Posterior vena cava (tissue), 2 donors: ENCODE measurements at regions not wholly inside any gene's neighbourhood (a gene's known extent, or its start where the extent isn't known, plus 50 kb on each side); places are given as distances from the start of the nearest gene placed in this dataset.
"Not testable (repeated sequence)": the region's sequence is repeated elsewhere in the genome, so short reads cannot be mapped to it uniquely, and the experiment has no call there.

Source experiments
- DNase-seq: peaks from one replicate; pipeline ENCODE4 v3.0.0-alpha.2; 2020; ENCODE audit warnings: low spot score
- intact Hi-C, 2 donors: fragments of 100-400 bp; cut with DNase I; formaldehyde crosslinking; loops; one replicate each; pipeline versions ENCODE4 v1.14.1 to v1.14.2; 2022 to 2023
- donor health status: DM: yes; HTN: yes; CAD: no.
- donor health status: DM: yes; HTN: yes; CAD: no.

GRCh38 chr5:111995701-111996100, 238.7 kb upstream of the NREP start:
- intact Hi-C loops: no loop called here
- no peak for DNase-seq

GRCh38 chr5:111993242-111993641, 236.2 kb upstream of the NREP start:
- DNase-seq: no peak
- intact Hi-C loops: no loop called here

- no peak for DNase-seq
- intact Hi-C loops: no loop called here
These were observed 227.1 kb upstream of the NREP start for GRCh38 chr5:111984044-111984443.

GRCh38 chr5:111983459-111983858, 226.5 kb upstream of the NREP start:
- DNase-seq: no peak
- intact Hi-C loops: no loop called here

GRCh38 chr5:111977436-111977829, 220.4 kb upstream of the NREP start:
- no peak for DNase-seq
- intact Hi-C loops: no loop called here

GRCh38 chr5:111976705-111977435, 219.9 kb upstream of the NREP start:
- DNase-seq: no peak
- intact Hi-C loops: no loop called here

GRCh38 chr5:111975133-111975532, 218.1 kb upstream of the NREP start:
- intact Hi-C loops: no loop called here
- DNase-seq: no peak

GRCh38 chr5:111973961-111974360, 217.0 kb upstream of the NREP start:
- no peak for DNase-seq
- intact Hi-C loops: no loop called here

- intact Hi-C loops: no loop called here
- no peak for DNase-seq
These were observed 215.6 kb upstream of the NREP start for GRCh38 chr5:111972548-111972947.

GRCh38 chr5:111972080-111972479, 215.1 kb upstream of the NREP start:
- no peak for DNase-seq
- intact Hi-C loops: no loop called here

- intact Hi-C loops: no loop called here
- no peak for DNase-seq
These were observed 211.5 kb upstream of the NREP start for GRCh38 chr5:111968459-111968858.

- intact Hi-C loops: no loop called here
- peak; percentile 80 for DNase-seq
These were observed 210.5 kb upstream of the NREP start for GRCh38 chr5:111967463-111967862.

GRCh38 chr5:111966290-111966689, 209.3 kb upstream of the NREP start:
- intact Hi-C loops: no loop called here
- no peak for DNase-seq

GRCh38 chr5:111963555-111963954, 206.6 kb upstream of the NREP start:
- intact Hi-C loops: no loop called here
- DNase-seq: no peak

GRCh38 chr5:111962906-111963305, 205.9 kb upstream of the NREP start:
- peak; percentile 74 for DNase-seq
- intact Hi-C loops: no loop called here

GRCh38 chr5:111961862-111962261, 204.9 kb upstream of the NREP start:
- intact Hi-C loops: no loop called here

GRCh38 chr5:111960476-111961215, 203.7 kb upstream of the NREP start:
- intact Hi-C loops: no loop called here
- DNase-seq: no peak

More at GRCh38 chr5:111961862-111962261, 204.9 kb upstream of the NREP start:
- no peak for DNase-seq

GRCh38 chr5:111958851-111959250, 201.9 kb upstream of the NREP start:
- DNase-seq: no peak
- intact Hi-C loops: no loop called here

GRCh38 chr5:111956765-111957164, 199.8 kb upstream of the NREP start:
- DNase-seq, intact Hi-C loops: not testable (repeated sequence)

- intact Hi-C loops: no loop called here
- no peak for DNase-seq
These were observed 197.8 kb upstream of the NREP start for GRCh38 chr5:111954516-111955395.
